NCI-H2107 treated with DMSO at 0.1 percent for 48 hours (cell line): ENCODE measurements at regions not wholly inside any gene's neighbourhood (a gene's known extent, or its start where the extent isn't known, plus 50 kb on each side); places are given as distances from the start of the nearest gene placed in this dataset.
"Not testable (repeated sequence)": the region's sequence is repeated elsewhere in the genome, so short reads cannot be mapped to it uniquely, and the experiment has no call there.

Source experiments
- DNase-seq: peaks from one replicate; lab custom pipeline; 2025; ENCODE audit not compliant: unreplicated experiment; lab: John Stamatoyannopoulos, UW

DNA sequence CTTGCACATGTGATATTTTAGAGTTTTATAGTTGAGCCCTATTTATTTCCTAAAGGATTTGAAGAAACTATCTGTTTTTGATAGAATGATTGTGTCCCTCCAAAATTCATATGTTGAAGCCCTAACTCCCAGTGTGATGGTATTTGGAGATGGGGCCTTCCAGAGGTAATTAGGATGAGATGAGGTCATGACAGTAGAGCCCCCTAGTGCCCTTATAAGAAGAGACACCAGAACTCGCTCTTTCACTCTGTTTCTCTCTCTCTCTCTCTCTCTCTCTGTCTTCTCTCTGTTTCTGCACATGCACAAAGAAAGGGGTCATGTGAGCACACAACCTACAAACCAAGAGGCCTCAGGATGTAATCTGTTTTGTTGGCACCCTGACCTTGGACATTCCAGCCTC, 921.9 kb upstream of the DIAPH2 start:
- no peak for DNase-seq

DNA sequence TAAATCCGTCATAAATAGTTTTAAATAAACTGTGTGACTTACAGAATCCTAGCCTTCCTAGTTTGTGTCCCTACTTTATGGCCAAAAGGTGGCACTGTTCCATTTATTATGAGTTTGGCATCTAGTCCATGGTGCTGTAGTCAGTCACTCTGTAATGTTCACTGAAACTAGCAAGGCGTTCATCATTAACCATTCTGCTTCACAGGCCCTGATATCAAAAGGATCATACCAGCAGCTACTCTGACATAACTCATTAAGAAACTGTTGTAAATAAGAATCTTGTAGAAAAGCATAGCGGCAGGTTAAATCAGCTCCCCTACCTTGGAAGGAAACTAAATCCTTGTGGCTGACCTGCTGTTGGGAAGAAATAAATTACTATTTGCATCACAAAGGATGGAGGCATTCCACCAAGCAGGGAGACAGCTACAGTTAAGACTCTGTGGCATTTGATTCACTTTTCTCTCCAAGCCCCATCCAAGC, 919.6 kb upstream of the DIAPH2 start:
- DNase-seq = no peak

DNA sequence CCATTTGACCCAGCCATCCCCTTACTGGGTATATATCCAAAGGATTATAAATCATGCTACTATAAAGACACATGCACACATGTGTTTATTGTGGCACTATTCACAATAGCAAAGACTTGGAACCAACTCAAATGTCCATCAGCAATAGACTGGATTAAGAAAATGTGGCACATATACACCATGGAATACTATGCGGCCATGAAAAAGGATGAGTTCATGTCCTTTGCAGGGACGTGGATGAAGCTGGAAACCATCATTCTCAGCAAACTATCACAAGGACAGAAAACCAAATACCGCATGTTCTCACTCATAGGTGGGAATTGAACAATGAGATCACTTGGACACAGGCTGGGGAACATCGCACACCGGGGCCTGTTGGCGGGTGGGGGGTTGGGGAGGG, 913.4 kb upstream of the DIAPH2 start:
- not testable (repeated sequence) for DNase-seq

DNA sequence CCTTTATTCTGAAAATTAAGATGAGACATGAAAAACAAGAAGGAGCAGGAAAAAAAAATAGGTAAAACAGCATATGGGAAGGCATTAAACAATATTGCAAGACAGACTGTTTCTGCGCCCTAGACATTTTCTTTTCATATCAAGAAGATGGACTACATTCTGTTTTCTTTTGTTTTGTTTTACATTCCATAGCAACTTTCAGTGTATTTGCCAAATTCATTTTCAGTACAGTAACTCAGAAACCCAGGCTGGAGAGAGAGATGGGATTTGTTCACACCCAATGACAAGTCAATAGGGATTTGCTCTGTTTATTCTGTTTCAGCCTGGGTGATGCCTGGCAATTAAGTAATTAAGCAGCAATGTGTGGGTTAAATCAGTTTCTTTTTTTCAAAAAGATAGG, 892.8 kb upstream of the DIAPH2 start:
- no peak for DNase-seq

DNA sequence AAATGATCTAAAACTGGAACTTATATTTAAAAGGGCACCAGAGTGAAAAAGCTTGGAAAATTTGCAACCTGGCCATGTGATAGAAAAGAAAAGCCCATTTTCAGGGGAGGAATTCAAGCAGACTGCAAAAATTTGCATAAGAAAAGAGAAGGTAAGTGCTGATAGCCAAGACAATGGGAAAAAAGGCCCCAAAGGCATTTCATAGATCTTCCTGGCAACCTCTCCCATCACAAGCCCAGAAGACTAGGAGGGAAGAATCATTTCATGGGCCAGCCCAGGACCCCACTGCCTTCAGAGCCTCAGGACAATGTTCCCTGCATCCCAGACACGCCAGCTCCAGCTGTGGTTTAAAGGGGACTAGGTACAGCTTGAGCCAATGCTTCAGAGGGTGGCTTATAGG, 887.3 kb upstream of the DIAPH2 start:
- DNase-seq = no peak

DNA sequence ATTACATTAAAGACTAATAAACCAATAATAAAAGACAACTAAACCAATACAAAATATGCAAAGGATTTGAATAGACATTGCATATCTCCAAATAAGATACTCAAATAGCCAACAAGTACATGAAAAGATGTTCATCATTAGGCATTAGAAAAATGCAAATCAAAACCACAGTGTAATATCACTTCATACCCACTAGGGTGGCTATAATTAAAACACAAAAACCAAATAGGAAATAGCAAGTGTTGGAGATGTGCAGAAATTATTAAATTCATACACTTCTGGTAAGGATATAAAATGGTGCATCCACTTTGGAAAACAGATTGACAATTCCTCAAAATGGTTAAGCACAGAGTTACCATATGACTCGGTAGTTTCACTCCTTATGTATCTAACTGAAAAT, 860.8 kb upstream of the DIAPH2 start:
- no peak for DNase-seq

DNA sequence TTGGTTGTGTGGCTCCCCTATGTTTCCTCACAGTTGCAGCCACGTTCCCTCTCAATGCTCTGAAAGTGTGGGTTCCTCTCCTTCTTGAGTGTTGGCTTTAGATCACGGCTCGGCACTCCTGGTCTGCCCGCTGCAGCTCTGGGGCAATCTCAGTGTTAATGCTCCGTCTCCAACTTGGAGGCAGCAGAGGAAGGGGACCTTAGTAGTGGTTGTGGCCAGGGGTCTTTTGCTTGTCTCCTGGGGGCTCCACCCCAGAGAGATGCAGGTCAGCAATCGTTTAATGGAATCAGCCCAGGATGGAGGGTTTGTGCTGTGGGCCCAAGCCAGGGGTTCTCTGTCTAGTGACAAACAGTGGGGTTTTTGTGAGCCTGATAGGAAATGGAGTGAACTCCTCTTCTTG, 849.4 kb upstream of the DIAPH2 start:
- no peak for DNase-seq

DNA sequence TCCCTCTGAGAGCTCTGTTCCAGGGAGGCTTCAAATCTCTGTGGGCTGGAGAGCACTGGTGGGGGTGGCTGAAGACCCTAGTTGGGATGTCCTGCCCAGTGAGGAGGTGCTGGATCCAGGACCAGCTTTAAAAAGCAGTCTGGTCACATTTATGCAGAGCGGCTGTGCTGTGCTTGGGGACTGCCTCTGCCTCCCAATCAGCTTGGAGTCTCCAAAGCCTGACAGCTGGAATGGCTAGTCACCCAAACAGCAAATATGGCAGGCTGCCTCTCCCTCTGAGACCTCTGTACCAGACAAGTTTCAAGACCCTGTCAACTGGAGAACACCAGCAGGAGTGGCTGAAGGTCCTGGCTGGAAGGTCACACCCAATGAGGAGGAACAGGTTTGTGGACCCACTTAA, 848.1 kb upstream of the DIAPH2 start:
- no peak for DNase-seq

DNA sequence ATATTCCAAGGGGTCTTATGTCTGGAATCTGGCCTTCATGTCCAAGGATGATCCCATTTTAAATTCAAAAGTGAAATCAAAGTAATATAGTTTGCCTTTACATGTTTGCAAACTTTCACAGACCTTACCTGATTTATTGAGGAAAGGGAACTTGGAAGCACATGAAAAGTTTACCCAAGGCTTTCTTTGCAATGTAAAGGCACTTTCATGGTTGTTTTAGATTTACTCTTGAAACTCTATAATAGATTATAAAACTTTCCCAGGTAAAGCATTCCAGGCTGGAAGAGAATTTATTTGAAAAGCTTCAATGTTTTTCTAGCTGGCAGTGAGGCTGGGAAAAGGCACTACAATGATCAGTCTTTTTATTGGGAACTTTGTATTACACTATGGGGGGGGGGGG, 842.8 kb upstream of the DIAPH2 start:
- DNase-seq = no peak

DNA sequence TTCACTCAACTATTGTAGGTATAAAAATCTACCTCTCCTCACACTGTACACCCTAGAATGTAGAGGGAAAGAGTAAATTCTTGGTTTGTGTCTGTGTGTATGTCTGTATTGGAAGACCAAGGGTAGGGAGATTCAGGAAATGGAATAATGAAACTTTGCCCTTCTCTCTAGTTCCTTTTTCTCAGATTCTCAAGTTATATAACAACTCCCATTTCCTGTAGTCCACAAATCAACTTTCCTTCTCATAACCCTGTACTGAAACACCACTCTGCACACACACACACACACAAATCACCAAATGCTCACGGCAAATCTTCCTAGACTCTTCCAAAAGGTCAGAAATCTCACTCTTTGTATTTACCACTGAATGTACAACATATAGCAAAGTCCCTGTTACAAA, 824.5 kb upstream of the DIAPH2 start:
- DNase-seq = no peak

DNA sequence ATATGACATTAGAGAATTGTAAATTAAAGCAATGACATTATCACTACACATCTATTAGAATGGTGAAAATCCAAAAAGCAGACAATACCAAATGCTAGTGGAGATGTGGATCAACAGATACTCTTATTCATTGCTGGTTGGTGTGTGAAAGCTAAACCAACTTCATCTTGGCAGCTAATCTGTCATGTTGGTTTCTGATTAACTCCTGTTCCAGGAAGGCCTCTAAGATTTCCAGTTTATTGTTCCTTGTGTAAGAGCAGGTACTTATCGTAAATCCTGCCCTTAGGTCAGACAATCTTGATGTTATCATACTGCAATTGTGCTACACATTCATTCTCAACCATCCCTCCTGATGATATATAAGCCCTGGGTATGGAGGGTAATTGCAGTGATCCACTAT, 809.0 kb upstream of the DIAPH2 start:
- no peak for DNase-seq

DNA sequence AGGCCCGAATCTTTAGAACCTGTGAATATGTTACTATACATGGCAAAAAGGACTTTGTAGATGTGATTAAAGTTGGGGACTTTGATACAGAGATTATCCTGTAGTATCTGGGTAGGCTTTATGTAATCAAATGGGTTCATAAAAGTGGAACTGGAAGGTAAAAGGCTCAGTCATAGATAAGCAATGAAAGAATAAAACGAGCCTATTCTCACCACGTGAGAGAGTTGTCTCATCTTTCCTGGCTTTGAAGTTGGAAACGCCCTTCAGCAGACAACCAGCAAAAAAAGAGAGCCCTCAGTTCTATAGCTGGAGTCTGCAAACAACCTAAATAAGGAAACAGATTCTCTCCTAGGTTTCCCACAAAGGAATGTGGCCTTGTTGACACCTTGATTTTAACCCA, 805.8 kb upstream of the DIAPH2 start:
- DNase-seq = no peak

DNA sequence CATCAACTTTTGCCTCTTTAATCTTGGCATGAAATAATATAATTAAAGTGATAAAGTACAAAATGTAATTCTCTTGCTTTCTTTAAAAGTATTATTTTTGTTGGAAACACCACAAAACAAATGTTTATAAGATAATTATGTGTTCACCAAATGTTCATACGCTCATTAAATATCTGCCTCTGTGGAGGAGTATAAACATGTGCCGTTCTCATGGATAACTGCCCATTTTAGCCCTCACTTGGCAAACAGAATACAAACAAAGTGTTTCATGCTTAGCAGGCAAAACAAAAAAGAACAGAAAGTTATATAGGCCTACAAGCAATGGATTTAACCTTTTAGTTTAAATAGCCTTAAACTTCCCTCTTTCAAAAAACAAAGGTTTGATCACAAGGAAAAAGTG, 800.5 kb upstream of the DIAPH2 start:
- no peak for DNase-seq

DNA sequence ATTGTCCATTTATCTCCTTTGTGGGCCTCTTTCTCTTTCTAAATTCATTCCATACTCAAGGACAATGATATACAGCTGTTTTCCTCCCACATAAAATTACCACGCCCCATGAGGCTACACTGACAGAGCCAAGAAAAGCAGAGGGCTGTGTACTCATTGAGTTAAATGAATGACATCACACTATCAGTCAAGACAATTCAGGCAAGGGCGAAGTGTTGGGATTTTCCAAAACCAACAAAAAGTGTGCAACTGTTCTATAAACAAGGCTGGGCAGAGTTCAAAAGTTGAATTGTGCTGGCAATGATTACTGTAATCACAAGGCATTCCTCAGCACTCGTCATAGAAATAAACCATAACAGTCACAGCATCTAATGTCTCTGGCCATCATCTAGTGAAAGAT, 799.6 kb upstream of the DIAPH2 start:
- no peak for DNase-seq

DNA sequence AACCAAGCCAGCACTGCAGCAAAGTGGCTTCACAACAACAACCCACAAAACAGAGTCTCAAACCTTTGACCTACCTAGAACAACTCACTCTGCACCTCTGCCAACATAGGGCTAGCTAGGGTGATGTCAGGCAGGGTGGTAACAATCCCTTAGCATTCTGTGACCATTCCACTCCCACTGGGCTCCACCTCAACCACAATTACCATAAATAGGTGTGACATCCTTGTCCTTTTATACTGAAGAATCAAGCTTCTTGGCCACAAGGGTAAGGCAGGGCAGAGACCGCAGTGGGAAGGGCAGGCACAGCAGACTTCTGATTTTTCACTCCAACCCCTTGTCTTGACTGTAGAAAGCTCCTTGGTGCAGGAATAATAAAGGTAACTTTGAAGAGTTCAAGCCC, 795.4 kb upstream of the DIAPH2 start:
- DNase-seq = no peak

DNA sequence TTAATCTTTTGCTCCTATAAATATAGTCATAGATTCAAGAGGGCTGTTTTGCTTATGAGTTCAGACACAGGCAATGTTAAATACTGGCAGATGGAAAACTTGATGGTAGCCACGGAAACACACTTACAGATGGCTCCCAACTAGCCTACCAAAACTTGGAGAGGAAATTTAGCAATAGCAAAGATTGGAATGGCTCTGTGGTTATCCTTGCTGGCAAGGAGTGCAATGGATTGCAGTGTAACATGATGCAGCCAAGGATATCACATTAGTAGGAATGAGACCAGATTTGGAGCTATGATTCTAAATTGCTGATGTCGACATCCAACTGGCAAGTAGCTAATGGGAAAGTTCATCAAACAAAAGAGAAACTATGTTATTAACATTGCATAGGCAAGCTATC, 791.0 kb upstream of the DIAPH2 start:
- no peak for DNase-seq

DNA sequence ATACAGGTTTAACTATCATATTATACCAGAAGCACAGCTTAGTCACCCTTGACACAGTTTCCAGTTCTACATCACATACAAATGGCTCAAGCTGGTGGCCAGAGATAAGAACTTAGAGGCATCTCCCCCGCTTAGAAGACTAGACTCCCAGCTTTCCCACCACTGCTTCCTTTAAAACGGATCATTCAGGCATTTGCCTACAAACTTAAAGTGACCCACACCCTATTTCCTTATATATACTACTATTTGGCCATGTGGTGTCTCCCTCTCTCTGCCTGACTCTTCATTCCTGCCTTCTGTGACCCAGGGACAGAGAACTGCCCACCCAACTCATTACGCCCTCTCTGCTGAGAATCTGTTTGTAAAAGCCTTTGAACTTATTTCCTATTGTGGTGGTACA, 781.2 kb upstream of the DIAPH2 start:
- DNase-seq = no peak

DNA sequence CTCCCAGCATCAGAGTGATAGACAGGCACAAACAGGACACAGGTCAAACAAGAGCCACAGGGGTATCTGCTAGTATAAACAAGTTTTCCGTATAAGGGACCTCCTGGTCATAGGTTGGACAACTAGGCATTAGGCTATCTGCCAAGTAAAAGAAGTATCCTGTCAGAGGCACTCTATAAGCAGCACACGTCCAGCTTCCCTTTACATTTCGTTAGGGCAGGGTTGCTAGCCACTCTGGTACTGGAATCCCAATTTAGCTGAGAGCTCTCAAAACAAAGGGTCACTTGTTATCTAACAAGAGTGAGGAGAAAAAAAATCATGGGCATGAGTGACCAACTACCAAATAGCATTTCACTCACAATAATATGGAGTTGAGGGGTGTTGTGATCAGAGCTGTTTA, 780.7 kb upstream of the DIAPH2 start:
- DNase-seq = no peak

DNA sequence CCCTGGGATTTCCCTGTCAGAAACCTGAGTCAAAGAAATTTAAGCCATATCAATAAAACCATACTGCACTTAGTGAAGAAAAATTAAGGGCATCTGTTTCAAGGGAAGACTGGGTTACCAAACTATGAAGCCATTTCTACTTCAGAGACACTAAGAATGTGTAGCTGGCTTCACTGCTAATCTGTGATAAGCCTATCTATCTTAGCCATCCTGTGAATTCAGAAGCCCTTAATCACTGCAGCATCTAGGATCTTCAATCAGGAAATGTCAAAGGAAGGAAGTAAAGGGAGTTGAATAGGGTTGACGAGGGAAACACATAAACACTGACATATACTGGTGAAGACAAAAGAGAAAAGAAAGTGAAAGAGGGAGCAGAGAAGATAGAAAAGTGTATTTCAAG, 777.6 kb upstream of the DIAPH2 start:
- DNase-seq = no peak

DNA sequence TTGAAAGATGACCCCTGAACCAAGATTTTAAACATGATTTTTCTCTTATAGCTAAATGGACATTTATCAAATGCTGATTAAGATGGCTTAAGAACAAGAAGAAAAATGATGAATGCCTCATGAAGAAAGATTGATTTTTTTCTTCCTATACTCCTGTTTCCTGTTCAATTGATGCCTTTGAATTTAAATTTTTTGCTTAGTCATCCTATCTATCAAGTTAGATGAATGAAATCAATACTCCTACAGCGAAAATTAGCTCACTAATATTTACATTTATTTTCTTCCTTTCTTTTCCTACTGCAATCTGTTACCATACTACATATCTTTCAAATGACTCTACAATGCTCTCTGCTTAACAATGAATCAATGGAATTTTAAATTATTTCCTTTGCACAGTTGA, 773.6 kb upstream of the DIAPH2 start:
- no peak for DNase-seq

DNA sequence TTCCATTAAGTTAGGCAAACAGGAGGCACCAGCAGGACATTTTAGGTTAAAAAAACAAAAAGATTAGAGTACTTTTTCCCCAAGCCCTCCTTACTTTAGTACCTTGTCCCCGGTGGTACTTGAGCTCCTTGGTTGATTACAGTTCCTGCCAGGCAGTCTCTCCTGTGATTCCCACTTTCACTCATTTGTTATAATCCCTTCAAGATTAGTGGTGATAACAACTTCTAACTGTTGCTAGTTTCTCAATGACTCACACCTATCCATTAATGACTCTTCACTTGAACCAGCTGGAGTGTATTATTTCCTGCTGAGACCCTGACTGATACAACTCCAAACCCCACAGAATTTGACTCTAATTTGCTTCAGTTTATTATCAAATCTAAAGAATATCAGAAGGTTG, 765.0 kb upstream of the DIAPH2 start:
- DNase-seq = no peak

DNA sequence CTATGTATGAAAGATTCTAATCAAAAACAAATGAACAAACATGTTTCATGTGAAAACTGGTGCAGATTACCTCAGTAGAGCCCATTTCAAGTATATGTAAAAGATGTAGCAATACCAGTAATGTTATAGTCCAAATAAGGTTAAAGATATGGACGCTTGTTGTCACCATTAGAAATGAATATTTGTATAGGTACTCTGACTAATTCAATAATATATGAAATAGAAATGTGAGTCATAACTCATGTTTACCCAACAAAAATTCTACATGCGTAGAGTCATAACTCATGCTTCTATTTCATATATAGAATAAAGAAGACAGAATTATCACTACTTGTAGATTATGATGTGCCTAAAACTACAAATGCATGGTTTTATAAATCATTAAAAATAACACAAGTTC, 739.1 kb upstream of the DIAPH2 start:
- no peak for DNase-seq

DNA sequence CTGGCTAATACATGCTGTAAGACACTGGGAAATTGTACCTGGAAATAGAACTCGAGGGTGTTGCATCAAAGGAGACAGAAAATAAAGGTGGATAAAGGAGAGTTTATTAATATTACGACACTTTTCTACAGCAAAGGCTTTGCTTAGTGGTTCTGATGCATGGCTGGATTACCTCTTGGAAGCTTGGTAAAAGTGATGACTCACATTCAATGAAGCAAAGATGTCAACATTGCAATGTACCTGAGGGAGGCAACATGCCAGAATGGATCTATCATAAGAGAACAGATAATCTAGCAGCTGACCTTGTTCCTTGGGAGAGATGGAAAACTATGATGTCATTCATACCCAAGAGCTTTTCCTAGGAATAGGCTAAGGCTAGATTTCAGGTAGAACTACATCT, 735.1 kb upstream of the DIAPH2 start:
- DNase-seq = no peak

DNA sequence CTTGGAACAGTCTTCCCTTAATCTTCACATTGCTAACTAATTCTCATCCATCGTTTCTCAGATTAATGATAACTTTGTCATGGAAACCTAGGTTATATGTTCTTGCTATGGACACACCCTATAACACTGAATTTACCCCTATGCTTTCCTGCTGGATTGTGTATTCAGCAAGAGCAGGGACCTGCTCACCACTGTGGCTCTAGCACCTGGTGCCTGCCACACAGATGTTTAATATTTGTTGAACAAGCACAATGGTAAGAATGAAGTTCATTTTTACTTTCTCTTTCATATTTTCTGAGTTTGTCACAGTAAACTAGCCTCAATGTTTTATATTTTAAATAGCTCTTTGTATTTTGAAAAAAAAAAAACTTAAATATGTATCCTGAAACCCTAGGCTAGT, 734.0 kb upstream of the DIAPH2 start:
- no peak for DNase-seq
